Adipocyte (in vitro differentiated cells): ENCODE measurements at regions not wholly inside any gene's neighbourhood (a gene's known extent, or its start where the extent isn't known, plus 50 kb on each side); places are given as distances from the start of the nearest gene placed in this dataset.
A peak's percentile ranks its signal among the peaks of the same experiment; 100 is the strongest.
"Not testable (repeated sequence)": the region's sequence is repeated elsewhere in the genome, so short reads cannot be mapped to it uniquely, and the experiment has no call there.

Source experiments
- DNase-seq: peaks from one replicate; pipeline ENCODE4 v3.0.0-alpha.2; 2015; ENCODE audit warnings: low read depth
- H3K27me3 ChIP-seq: replicated peaks from 2 replicates; pipeline ENCODE4 v1.7.0; 2013; ENCODE audit warnings: mild to moderate bottlenecking, low read length, moderate library complexity; ENCODE audit not compliant: control insufficient read depth, insufficient read depth
- H3K36me3 ChIP-seq: 2 replicates; pipeline ENCODE4 v1.7.0; 2013; ENCODE audit warnings: low read length, mild to moderate bottlenecking, moderate library complexity; ENCODE audit not compliant: control insufficient read depth, insufficient read depth, severe bottlenecking
- H3K4me1 ChIP-seq: 2 replicates; pipeline ENCODE4 v1.7.0; 2013; ENCODE audit warnings: mild to moderate bottlenecking, low read length, moderate library complexity; ENCODE audit not compliant: control insufficient read depth, insufficient read depth
- H3K4me3 ChIP-seq: 2 replicates; pipeline ENCODE4 v1.7.0; 2013; ENCODE audit warnings: mild to moderate bottlenecking, low read length, moderate library complexity
- H3K9ac ChIP-seq: 2 replicates; pipeline ENCODE4 v1.7.0; 2013; ENCODE audit warnings: mild to moderate bottlenecking, low read length, moderate library complexity
- H3K9me3 ChIP-seq: 2 replicates; pipeline ENCODE4 v1.7.0; 2013; ENCODE audit warnings: mild to moderate bottlenecking, low read length, moderate library complexity; ENCODE audit not compliant: control insufficient read depth

GRCh38 chr1:144516172-144516571, 54.7 kb upstream of the NBPF15 start:
- not testable (repeated sequence) for DNase-seq, H3K4me1 ChIP-seq, H3K9me3 ChIP-seq, H3K27me3 ChIP-seq, H3K9ac ChIP-seq, H3K36me3 ChIP-seq, H3K4me3 ChIP-seq

- not testable (repeated sequence) for H3K9ac ChIP-seq, H3K4me1 ChIP-seq, H3K4me3 ChIP-seq, DNase-seq, H3K36me3 ChIP-seq, H3K27me3 ChIP-seq, H3K9me3 ChIP-seq
These were observed 55.4 kb upstream of the NBPF15 start for GRCh38 chr1:144516906-144517305.

- not testable (repeated sequence) for H3K9ac ChIP-seq, H3K36me3 ChIP-seq, H3K9me3 ChIP-seq, DNase-seq, H3K27me3 ChIP-seq, H3K4me3 ChIP-seq, H3K4me1 ChIP-seq
These were observed 57.0 kb upstream of the NBPF15 start for GRCh38 chr1:144518439-144518838.

- H3K27me3 ChIP-seq, DNase-seq, H3K4me3 ChIP-seq, H3K9ac ChIP-seq, H3K4me1 ChIP-seq, H3K9me3 ChIP-seq, H3K36me3 ChIP-seq: not testable (repeated sequence)
These were observed 58.2 kb upstream of the NBPF15 start for GRCh38 chr1:144519528-144520189.

GRCh38 chr1:144523661-144524407, 62.4 kb upstream of the NBPF15 start:
- H3K9me3 ChIP-seq: not testable (repeated sequence)

GRCh38 chr1:144532156-144532607, 60.5 kb upstream of the PPIAL4F start:
- not testable (repeated sequence) for H3K9ac ChIP-seq, H3K4me3 ChIP-seq, DNase-seq, H3K4me1 ChIP-seq, H3K9me3 ChIP-seq, H3K27me3 ChIP-seq, H3K36me3 ChIP-seq

More at GRCh38 chr1:144523661-144524407, 62.4 kb upstream of the NBPF15 start:
- Histone ChIP-seq H3K9ac (peak overlapping the region; percentile 68), H3K4me3 (peak overlapping the region; percentile 68)
- not testable (repeated sequence) for H3K36me3 ChIP-seq, H3K27me3 ChIP-seq, H3K4me1 ChIP-seq, DNase-seq

- not testable (repeated sequence) for H3K4me1 ChIP-seq, H3K27me3 ChIP-seq, DNase-seq, H3K4me3 ChIP-seq, H3K36me3 ChIP-seq, H3K9ac ChIP-seq, H3K9me3 ChIP-seq
These were observed 59.2 kb upstream of the PPIAL4F start for GRCh38 chr1:144533480-144533879.

- DNase-seq, H3K4me1 ChIP-seq, H3K9ac ChIP-seq, H3K9me3 ChIP-seq, H3K36me3 ChIP-seq, H3K27me3 ChIP-seq, H3K4me3 ChIP-seq: not testable (repeated sequence)
These were observed 58.4 kb upstream of the PPIAL4F start for GRCh38 chr1:144534286-144534685.

- not testable (repeated sequence) for H3K4me3 ChIP-seq, DNase-seq, H3K9me3 ChIP-seq, H3K4me1 ChIP-seq, H3K27me3 ChIP-seq, H3K36me3 ChIP-seq, H3K9ac ChIP-seq
These were observed 56.0 kb upstream of the PPIAL4F start for GRCh38 chr1:144536677-144537076.

GRCh38 chr1:144537234-144537633, 55.5 kb upstream of the PPIAL4F start:
- H3K36me3 ChIP-seq, H3K9ac ChIP-seq, DNase-seq, H3K4me3 ChIP-seq, H3K9me3 ChIP-seq, H3K4me1 ChIP-seq, H3K27me3 ChIP-seq: not testable (repeated sequence)

GRCh38 chr1:144538736-144539135, 54.0 kb upstream of the PPIAL4F start:
- not testable (repeated sequence) for DNase-seq, H3K4me1 ChIP-seq, H3K9me3 ChIP-seq, H3K4me3 ChIP-seq, H3K27me3 ChIP-seq, H3K9ac ChIP-seq, H3K36me3 ChIP-seq
